ENCODE measurements at regions not wholly inside any gene's neighbourhood (a gene's known extent, or its start where the extent isn't known, plus 50 kb on each side); places are given as distances from the start of the nearest gene placed in this dataset.

GRCh38 chr1:10888791-10889649 lies 92.6 kb upstream of the CASZ1 start:
- TF ChIP-seq CTCF (IDR thresholded peaks at IDR 0.05): no peak
- TF ChIP-seq POLR2A (IDR thresholded peaks at IDR 0.05): no peak
- TF ChIP-seq POLR2AphosphoS5 (IDR thresholded peaks at IDR 0.05): no peak
